ENCODE measurements at regions not wholly inside any gene's neighbourhood (a gene's known extent, or its start where the extent isn't known, plus 50 kb on each side); places are given as distances from the start of the nearest gene placed in this dataset.

DNA sequence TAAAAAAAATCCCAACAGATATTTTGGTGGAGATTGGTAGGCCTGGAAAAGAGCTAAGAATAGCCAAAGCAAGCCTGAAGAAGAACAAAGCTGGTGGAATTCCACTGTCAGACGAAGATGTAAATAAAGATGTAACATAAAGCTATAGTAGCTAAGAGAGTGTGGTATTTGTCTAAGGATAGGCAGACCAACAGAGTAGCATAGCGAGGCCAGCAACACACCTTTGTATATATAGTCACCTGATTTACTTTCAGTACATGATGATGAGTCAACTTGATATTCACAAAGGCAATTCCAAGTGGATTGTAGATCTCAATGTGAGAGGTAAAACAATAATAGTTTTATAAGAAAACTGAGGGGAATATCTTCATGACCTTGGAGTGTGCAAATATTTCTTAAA lies 53.6 kb upstream of the SYN2 start:
- Histone ChIP-seq H3K27ac (no peak overlapping the region), H3K9me3 (no peaks in the 10 kb centered on the region), H3K4me3 (no peak overlapping the region), H3K4me1 (no peaks in the 10 kb centered on the region), H3K4me2 (no peak overlapping the region)
- TF ChIP-seq CHD4 (IDR thresholded peaks at IDR 0.05; ENCODE audit: borderline replicate concordance), result no peak
- TF ChIP-seq POLR2A (IDR thresholded peaks at IDR 0.05; ENCODE audit: low read length), result no peak
- TF ChIP-seq ZFP36 (IDR thresholded peaks at IDR 0.05; ENCODE audit: borderline replicate concordance, partially characterized antibody), result no peak
- no peak for TF ChIP-seq CBX8 (IDR thresholded peaks at IDR 0.05)
- TF ChIP-seq EP300 (IDR thresholded peaks at IDR 0.05), result no peak
- no peak for TF ChIP-seq FOSL2 (IDR thresholded peaks at IDR 0.05)
- no peak for TF ChIP-seq FOSL2 (CRISPR knock-in tag; IDR thresholded peaks at IDR 0.05)
- TF ChIP-seq SREBF2 (IDR thresholded peaks at IDR 0.05), result no peak
- 2% methylated on average over 2 of the region's 2 CpGs for WGBS (ENCODE audit: missing lambda C conversion rate)
- FAIRE-seq, result no peak
- no peak for ATAC-seq
- ChIA-PET POLR2A (no interaction called here), CTCF (no interaction called here)
- DNase-seq (ENCODE audit: low read depth in 1 of 2, low spot score in 1 of 2), result no peak

- no peak overlapping the region for H3K27ac ChIP-seq
- ATAC-seq (no peak), DNase-seq (ENCODE audit: low read depth in 1 of 2, low spot score in 1 of 2) (no peak), FAIRE-seq (no peak)
- no peak overlapping the region for H3K4me2 ChIP-seq
- WGBS (ENCODE audit: missing lambda C conversion rate), result 28% methylated on average over 4 of the region's 4 CpGs
- no peak overlapping the region for H3K4me3 ChIP-seq
- no peaks in the 10 kb centered on the region for H3K4me1 ChIP-seq
- no peaks in the 10 kb centered on the region for H3K9me3 ChIP-seq
- ChIA-PET CTCF (interaction anchor here (1.4 kb wide), 1 partner anchor 9 kb away, joined by 7 read pairs; no protein-coding TSS in a partner anchor), POLR2A (interaction anchor here (0.7 kb wide), 1 partner anchor 62 kb away, joined by 3 read pairs; no protein-coding TSS in a partner anchor)
- TF ChIP-seq RFX5 (IDR thresholded peaks at IDR 0.05) (no peak), NFE2L2 (conservative IDR thresholded peaks at IDR 0.05; ENCODE audit: low read length) (no peak), MAZ (IDR thresholded peaks at IDR 0.05; ENCODE audit: borderline replicate concordance, low read depth, low read length) (no peak), EHMT2 (IDR thresholded peaks at IDR 0.05; ENCODE audit: low read depth) (no peak), FOSB (CRISPR knock-in tag; IDR thresholded peaks at IDR 0.05) (no peak), NR3C1 (IDR thresholded peaks at IDR 0.05) (no peak), TP53 (CRISPR knock-in tag; IDR thresholded peaks at IDR 0.05) (no peak), HMGXB4 (CRISPR knock-in tag; IDR thresholded peaks at IDR 0.05; ENCODE audit: borderline replicate concordance) (no peak)
Observed at GRCh38 chr3:11953350-11953749, 50.8 kb upstream of the SYN2 start.

- WGBS (ENCODE audit: missing lambda C conversion rate), result 47% methylated on average over 6 of the region's 6 CpGs
- DNase-seq (ENCODE audit: low read depth in 1 of 2, low spot score in 1 of 2) (no peak), ATAC-seq (no peak), FAIRE-seq (no peak)
- H3K9me3 ChIP-seq, result no peaks in the 10 kb centered on the region
- TF ChIP-seq HEYL (CRISPR knock-in tag; IDR thresholded peaks at IDR 0.05) (no peak), ZSCAN20 (CRISPR knock-in tag; IDR thresholded peaks at IDR 0.05) (no peak), HOXA7 (CRISPR knock-in tag; IDR thresholded peaks at IDR 0.05) (no peak), MYC (IDR thresholded peaks at IDR 0.05; ENCODE audit: borderline replicate concordance, low read length) (no peak), CBX8 (IDR thresholded peaks at IDR 0.05) (no peak), FOXS1 (CRISPR knock-in tag; IDR thresholded peaks at IDR 0.05) (no peak), TFCP2L1 (CRISPR knock-in tag; IDR thresholded peaks at IDR 0.05) (no peak), ZC3H11A (IDR thresholded peaks at IDR 0.05) (no peak), NR3C1 (IDR thresholded peaks at IDR 0.05) (no peak), REST (IDR thresholded peaks at IDR 0.05) (no peak), JUN (IDR thresholded peaks at IDR 0.05) (no peak), HDAC2 (IDR thresholded peaks at IDR 0.05) (no peak), TP53 (CRISPR knock-in tag; IDR thresholded peaks at IDR 0.05) (no peak), ZNF302 (CRISPR knock-in tag; IDR thresholded peaks at IDR 0.05) (no peak)
- CTCF ChIA-PET, result interaction anchor here (1.3 to 1.4 kb wide), 2 partner anchors 9 to 10 kb away, joined by 4 to 7 read pairs; no protein-coding TSS in a partner anchor
- H3K4me3 ChIP-seq, result no peak overlapping the region
- no peak overlapping the region for H3K27ac ChIP-seq
- no peaks in the 10 kb centered on the region for H3K4me1 ChIP-seq
- POLR2A ChIA-PET, result interaction anchor here (0.7 kb wide), 1 partner anchor 62 kb away, joined by 3 read pairs; no protein-coding TSS in a partner anchor
- no peak overlapping the region for H3K4me2 ChIP-seq
Observed at GRCh38 chr3:11953778-11954177, 50.4 kb upstream of the SYN2 start.
